ENCODE measurements at regions not wholly inside any gene's neighbourhood (a gene's known extent, or its start where the extent isn't known, plus 50 kb on each side); places are given as distances from the start of the nearest gene placed in this dataset.
A peak's percentile ranks its signal among the peaks of the same experiment; 100 is the strongest.

DNA sequence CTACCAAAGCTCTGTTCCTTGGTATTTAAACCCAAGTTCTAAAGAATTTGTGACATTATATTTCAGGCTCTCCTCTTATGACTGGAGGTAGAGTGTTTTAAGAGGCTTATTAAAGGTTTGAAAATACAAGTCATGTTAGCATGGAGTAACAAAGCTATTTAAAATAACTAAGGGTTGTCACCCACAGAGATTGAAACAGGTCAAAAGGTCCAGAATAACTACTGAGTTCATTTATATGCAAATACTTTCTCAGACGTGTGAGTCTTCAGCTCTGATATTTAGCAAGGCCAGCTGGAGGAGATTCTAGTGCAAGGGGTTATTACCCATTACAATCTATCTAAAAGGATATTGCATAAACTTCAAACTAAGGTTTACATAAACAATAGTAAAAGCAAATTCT lies 1538.8 kb upstream of the CDH8 start:
- H4K8ac ChIP-seq (ENCODE audit: low read depth, low read length) = no peak overlapping the region
- no peak overlapping the region for H2BK15ac ChIP-seq (ENCODE audit: low read length)
- H3K9ac ChIP-seq (ENCODE audit: low read depth, low read length, poor library complexity) = no peak overlapping the region
- no peaks in the 10 kb centered on the region for H3K9me3 ChIP-seq (replicated peaks in 1 of 2; ENCODE audit: control insufficient read depth in 2 of 2, insufficient read depth in 1 of 2, low read depth in 1 of 2, low read length in 2 of 2)
- H3K4me3 ChIP-seq (ENCODE audit: low read length in 2 of 2) = no peak overlapping the region
- no peak overlapping the region for H3K27ac ChIP-seq (replicated peaks; ENCODE audit: low read length)
- no peak overlapping the region for H3K23ac ChIP-seq (ENCODE audit: low read depth, low read length, poor library complexity)
- no peaks in the 10 kb centered on the region for H3K79me1 ChIP-seq (ENCODE audit: low read depth, low read length)
- no peaks in the 10 kb centered on the region for H3K36me3 ChIP-seq (replicated peaks in 1 of 2; ENCODE audit: control insufficient read depth in 2 of 2, insufficient read depth in 2 of 2, low read length in 2 of 2)
- no peak for DNase-seq (ENCODE audit: low spot score)
- no peaks in the 10 kb centered on the region for H3K27me3 ChIP-seq (ENCODE audit: control insufficient read depth in 3 of 3, insufficient read depth in 3 of 3, low read depth in 1 of 3, low read length in 3 of 3)
- no peak overlapping the region for H2AK5ac ChIP-seq (ENCODE audit: low read depth, low read length)
- no peak overlapping the region for H3K14ac ChIP-seq (ENCODE audit: low read length)
- no peak overlapping the region for H3K4ac ChIP-seq (ENCODE audit: low read length)
- no peak overlapping the region for H3K18ac ChIP-seq (ENCODE audit: low read length)
- peak overlapping the region; percentile 60 for H2AFZ ChIP-seq (ENCODE audit: low read length)
- no CpG with 5 or more reads among the region's 1 CpG for WGBS, 2 donors (ENCODE audit: extremely low coverage in 2 of 2, insufficient read length in 2 of 2, insufficient replicate concordance in 1 of 2)
- H4K91ac ChIP-seq (ENCODE audit: low read depth, low read length, poor library complexity) = no peak overlapping the region
- no peak overlapping the region for H2BK120ac ChIP-seq (ENCODE audit: low read depth, low read length)
- H3K4me1 ChIP-seq (ENCODE audit: control insufficient read depth in 2 of 2, insufficient read depth in 1 of 2, low read depth in 1 of 2, low read length in 2 of 2) = peaks cover 2 to 9% of the 10 kb centered on the region in 2 donors
- no peak overlapping the region for H2BK12ac ChIP-seq (ENCODE audit: low read length)
- no peak overlapping the region for H3K4me2 ChIP-seq (ENCODE audit: insufficient read depth, low read length, poor library complexity, severe bottlenecking)
- H2BK5ac ChIP-seq (ENCODE audit: low read length) = no peak overlapping the region

DNA sequence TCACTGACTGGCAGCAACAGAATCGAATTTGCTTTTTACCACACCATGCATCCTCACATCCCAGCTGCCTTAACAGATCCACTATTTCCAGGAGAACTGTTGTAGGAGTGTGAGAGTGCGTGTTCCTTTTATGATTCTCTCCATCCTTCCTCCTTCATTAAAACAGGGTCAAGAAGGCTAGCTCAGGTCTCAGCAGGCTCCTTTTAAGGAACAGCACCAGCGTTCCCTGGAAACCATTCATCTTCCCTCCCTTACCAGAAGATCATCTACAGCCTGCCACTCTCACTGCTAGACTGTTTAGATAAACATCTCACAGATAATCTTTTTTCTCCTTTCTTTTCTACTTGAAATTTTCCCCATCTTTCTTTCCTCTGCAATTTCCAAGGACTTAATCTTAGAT lies 1531.9 kb upstream of the CDH8 start:
- no peak overlapping the region for H2BK5ac ChIP-seq (ENCODE audit: low read length)
- H3K4ac ChIP-seq (ENCODE audit: low read length) = no peak overlapping the region
- H4K8ac ChIP-seq (ENCODE audit: low read depth, low read length) = no peak overlapping the region
- H3K4me3 ChIP-seq (ENCODE audit: low read length in 2 of 2) = no peak overlapping the region
- peak overlapping the region; percentile 40 for H3K4me2 ChIP-seq (ENCODE audit: insufficient read depth, low read length, poor library complexity, severe bottlenecking)
- peaks cover 5 to 22% of the 10 kb centered on the region in 2 donors for H3K4me1 ChIP-seq (ENCODE audit: control insufficient read depth in 2 of 2, insufficient read depth in 1 of 2, low read depth in 1 of 2, low read length in 2 of 2)
- no peak overlapping the region for H3K23ac ChIP-seq (ENCODE audit: low read depth, low read length, poor library complexity)
- H3K27me3 ChIP-seq (ENCODE audit: control insufficient read depth in 3 of 3, insufficient read depth in 3 of 3, low read depth in 1 of 3, low read length in 3 of 3) = no peaks in the 10 kb centered on the region
- H3K36me3 ChIP-seq (replicated peaks in 1 of 2; ENCODE audit: control insufficient read depth in 2 of 2, insufficient read depth in 2 of 2, low read length in 2 of 2) = no peaks in the 10 kb centered on the region
- H2AFZ ChIP-seq (ENCODE audit: low read length) = peak overlapping the region; percentile 49
- no peak overlapping the region for H2BK120ac ChIP-seq (ENCODE audit: low read depth, low read length)
- no peak overlapping the region for H3K9ac ChIP-seq (ENCODE audit: low read depth, low read length, poor library complexity)
- no peaks in the 10 kb centered on the region for H3K9me3 ChIP-seq (replicated peaks in 1 of 2; ENCODE audit: control insufficient read depth in 2 of 2, insufficient read depth in 1 of 2, low read depth in 1 of 2, low read length in 2 of 2)
- no peak overlapping the region for H2BK15ac ChIP-seq (ENCODE audit: low read length)
- no peak overlapping the region for H3K18ac ChIP-seq (ENCODE audit: low read length)
- WGBS, 2 donors (ENCODE audit: extremely low coverage in 2 of 2, insufficient read length in 2 of 2, insufficient replicate concordance in 1 of 2) = no CpG with 5 or more reads among the region's 3 CpGs
- H2BK12ac ChIP-seq (ENCODE audit: low read length) = no peak overlapping the region
- no peak overlapping the region for H4K91ac ChIP-seq (ENCODE audit: low read depth, low read length, poor library complexity)
- DNase-seq (ENCODE audit: low spot score) = peak; percentile 12
- H3K79me1 ChIP-seq (ENCODE audit: low read depth, low read length) = no peaks in the 10 kb centered on the region
- peak overlapping the region; percentile 56 for H3K27ac ChIP-seq (replicated peaks; ENCODE audit: low read length)
- H3K14ac ChIP-seq (ENCODE audit: low read length) = no peak overlapping the region
- no peak overlapping the region for H2AK5ac ChIP-seq (ENCODE audit: low read depth, low read length)

DNA sequence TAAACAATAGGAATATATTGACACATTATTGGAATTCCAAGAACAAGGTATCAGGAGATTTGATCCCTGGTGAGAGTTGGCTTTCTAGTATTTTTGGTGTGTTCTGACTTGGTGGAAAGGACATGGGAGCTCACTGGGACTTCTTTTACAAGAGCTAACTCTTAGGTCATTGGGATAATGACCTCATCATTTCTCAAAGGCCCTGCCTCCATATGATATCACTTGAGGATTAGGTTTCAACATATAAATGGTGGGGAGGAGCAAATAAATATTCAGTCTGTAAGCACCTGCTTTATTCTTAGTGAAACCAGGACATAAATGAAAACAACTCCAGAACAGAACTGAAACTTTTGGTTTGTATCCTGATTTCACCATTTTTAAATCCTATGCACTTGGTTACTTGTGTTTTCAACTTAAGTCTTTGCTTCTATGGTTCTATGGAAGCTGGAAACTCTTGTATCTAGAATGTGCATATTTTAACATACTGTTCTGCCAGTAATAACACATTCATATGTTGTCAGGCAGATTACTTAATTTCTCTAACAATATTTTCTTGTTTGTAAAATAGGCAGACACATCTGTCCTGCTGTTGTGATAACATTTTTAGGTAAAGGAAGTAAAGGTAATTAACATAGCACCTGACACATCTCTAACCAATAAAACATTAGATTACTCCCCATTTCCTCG lies 1527.7 kb upstream of the CDH8 start:
- H2BK5ac ChIP-seq (ENCODE audit: low read length) = no peak overlapping the region

DNA sequence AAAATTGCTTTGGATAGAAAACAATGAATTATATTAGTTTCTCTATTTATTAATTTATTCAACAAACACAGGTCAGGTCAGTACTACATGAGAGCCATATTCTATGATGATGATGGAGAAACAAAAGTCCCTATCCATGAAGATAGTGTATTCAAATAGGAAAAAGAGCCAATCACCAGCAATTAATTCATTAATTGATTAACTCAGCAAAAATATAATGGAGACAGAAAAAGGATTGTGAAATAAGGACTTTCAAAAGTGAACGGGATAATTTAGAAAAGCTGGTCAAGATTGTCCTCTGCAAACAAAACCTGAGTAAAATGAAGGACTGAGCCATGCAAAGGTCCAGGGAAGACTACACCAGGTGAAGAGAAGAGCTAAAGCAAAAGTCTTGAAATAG lies 1517.7 kb upstream of the CDH8 start:
- WGBS, 2 donors (ENCODE audit: extremely low coverage in 2 of 2, insufficient read length in 2 of 2, insufficient replicate concordance in 1 of 2) = no CpG with 5 or more reads among the region's 1 CpG
- H3K27me3 ChIP-seq (ENCODE audit: control insufficient read depth in 3 of 3, insufficient read depth in 3 of 3, low read depth in 1 of 3, low read length in 3 of 3) = no peaks in the 10 kb centered on the region
- no peak overlapping the region for H3K4ac ChIP-seq (ENCODE audit: low read length)
- H3K4me2 ChIP-seq (ENCODE audit: insufficient read depth, low read length, poor library complexity, severe bottlenecking) = no peak overlapping the region
- H3K4me1 ChIP-seq (ENCODE audit: control insufficient read depth in 2 of 2, insufficient read depth in 1 of 2, low read depth in 1 of 2, low read length in 2 of 2) = no peaks in the 10 kb centered on the region
- H4K91ac ChIP-seq (ENCODE audit: low read depth, low read length, poor library complexity) = no peak overlapping the region
- no peak overlapping the region for H2AFZ ChIP-seq (ENCODE audit: low read length)
- no peak overlapping the region for H2BK120ac ChIP-seq (ENCODE audit: low read depth, low read length)
- no peak overlapping the region for H2AK5ac ChIP-seq (ENCODE audit: low read depth, low read length)
- no peak overlapping the region for H3K14ac ChIP-seq (ENCODE audit: low read length)
- no peak overlapping the region for H3K23ac ChIP-seq (ENCODE audit: low read depth, low read length, poor library complexity)
- H3K18ac ChIP-seq (ENCODE audit: low read length) = no peak overlapping the region
- H3K4me3 ChIP-seq (ENCODE audit: low read length in 2 of 2) = no peak overlapping the region
- no peaks in the 10 kb centered on the region for H3K36me3 ChIP-seq (replicated peaks in 1 of 2; ENCODE audit: control insufficient read depth in 2 of 2, insufficient read depth in 2 of 2, low read length in 2 of 2)
- H2BK12ac ChIP-seq (ENCODE audit: low read length) = no peak overlapping the region
- no peak overlapping the region for H3K9ac ChIP-seq (ENCODE audit: low read depth, low read length, poor library complexity)
- H4K8ac ChIP-seq (ENCODE audit: low read depth, low read length) = no peak overlapping the region
- DNase-seq (ENCODE audit: low spot score) = no peak
- no peak overlapping the region for H2BK15ac ChIP-seq (ENCODE audit: low read length)
- H3K27ac ChIP-seq (replicated peaks; ENCODE audit: low read length) = no peak overlapping the region
- H3K9me3 ChIP-seq (replicated peaks in 1 of 2; ENCODE audit: control insufficient read depth in 2 of 2, insufficient read depth in 1 of 2, low read depth in 1 of 2, low read length in 2 of 2) = no peaks in the 10 kb centered on the region
- H3K79me1 ChIP-seq (ENCODE audit: low read depth, low read length) = no peaks in the 10 kb centered on the region
- no peak overlapping the region for H2BK5ac ChIP-seq (ENCODE audit: low read length)

More for the DNA sequence above, 1527.7 kb upstream of the CDH8 start:
- no peak overlapping the region for H3K14ac ChIP-seq (ENCODE audit: low read length)
- no peak overlapping the region for H3K23ac ChIP-seq (ENCODE audit: low read depth, low read length, poor library complexity)
- H3K36me3 ChIP-seq (replicated peaks in 1 of 2; ENCODE audit: control insufficient read depth in 2 of 2, insufficient read depth in 2 of 2, low read length in 2 of 2) = no peaks in the 10 kb centered on the region
- H3K79me1 ChIP-seq (ENCODE audit: low read depth, low read length) = no peaks in the 10 kb centered on the region
- H3K4me3 ChIP-seq (ENCODE audit: low read length in 2 of 2) = no peak overlapping the region
- no peak overlapping the region for H4K91ac ChIP-seq (ENCODE audit: low read depth, low read length, poor library complexity)
- no peak overlapping the region for H3K4me2 ChIP-seq (ENCODE audit: insufficient read depth, low read length, poor library complexity, severe bottlenecking)
- no peak overlapping the region for H2BK12ac ChIP-seq (ENCODE audit: low read length)
- H3K27me3 ChIP-seq (ENCODE audit: control insufficient read depth in 3 of 3, insufficient read depth in 3 of 3, low read depth in 1 of 3, low read length in 3 of 3) = no peaks in the 10 kb centered on the region
- DNase-seq (ENCODE audit: low spot score) = no peak
- WGBS, 2 donors (ENCODE audit: extremely low coverage in 2 of 2, insufficient read length in 2 of 2, insufficient replicate concordance in 1 of 2) = no CpG with 5 or more reads among the region's 1 CpG
- no peak overlapping the region for H3K27ac ChIP-seq (replicated peaks; ENCODE audit: low read length)
- H2AK5ac ChIP-seq (ENCODE audit: low read depth, low read length) = no peak overlapping the region
- peaks cover 5 to 22% of the 10 kb centered on the region in 2 donors for H3K4me1 ChIP-seq (ENCODE audit: control insufficient read depth in 2 of 2, insufficient read depth in 1 of 2, low read depth in 1 of 2, low read length in 2 of 2)
- H3K4ac ChIP-seq (ENCODE audit: low read length) = no peak overlapping the region
- H3K9me3 ChIP-seq (replicated peaks in 1 of 2; ENCODE audit: control insufficient read depth in 2 of 2, insufficient read depth in 1 of 2, low read depth in 1 of 2, low read length in 2 of 2) = peaks cover 1 to 11% of the 10 kb centered on the region in 2 donors
- H2AFZ ChIP-seq (ENCODE audit: low read length) = no peak overlapping the region
- H3K9ac ChIP-seq (ENCODE audit: low read depth, low read length, poor library complexity) = no peak overlapping the region
- no peak overlapping the region for H3K18ac ChIP-seq (ENCODE audit: low read length)
- no peak overlapping the region for H2BK120ac ChIP-seq (ENCODE audit: low read depth, low read length)
- no peak overlapping the region for H2BK15ac ChIP-seq (ENCODE audit: low read length)
- H4K8ac ChIP-seq (ENCODE audit: low read depth, low read length) = no peak overlapping the region
